ENCODE measurements at regions not wholly inside any gene's neighbourhood (a gene's known extent, or its start where the extent isn't known, plus 50 kb on each side); places are given as distances from the start of the nearest gene placed in this dataset.

DNA sequence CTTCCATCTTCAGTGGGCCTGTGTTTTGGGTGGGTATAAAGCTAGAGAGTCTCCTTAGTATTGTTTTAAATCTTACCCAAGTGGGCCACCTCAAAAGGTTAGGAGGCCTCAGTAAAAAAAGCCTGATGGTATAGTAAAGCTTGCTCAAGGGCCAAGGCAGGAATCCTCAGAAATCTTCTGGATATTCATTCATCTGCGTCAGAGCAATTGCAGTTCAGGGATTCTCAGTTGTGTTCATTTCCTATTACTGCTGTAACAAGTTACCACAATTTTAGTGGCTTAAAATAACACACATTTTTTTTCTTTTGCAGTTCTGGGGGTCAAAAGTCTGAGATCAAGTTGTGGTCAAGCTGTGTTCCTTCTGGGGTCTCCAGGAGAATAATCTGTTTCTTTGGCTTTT, 985.5 kb downstream of the TLE4 start:
- H3K36me3 Mint-ChIP-seq (ENCODE audit: low read depth) = peaks cover 9% of the 10 kb centered on the region
- no peaks in the 10 kb centered on the region for H3K4me1 Mint-ChIP-seq
- ATAC-seq (ENCODE audit: low read depth) (no peak), DNase-seq (no peak)
- H3K27me3 Mint-ChIP-seq = no peaks in the 10 kb centered on the region
- TF ChIP-seq, protein P1, sequence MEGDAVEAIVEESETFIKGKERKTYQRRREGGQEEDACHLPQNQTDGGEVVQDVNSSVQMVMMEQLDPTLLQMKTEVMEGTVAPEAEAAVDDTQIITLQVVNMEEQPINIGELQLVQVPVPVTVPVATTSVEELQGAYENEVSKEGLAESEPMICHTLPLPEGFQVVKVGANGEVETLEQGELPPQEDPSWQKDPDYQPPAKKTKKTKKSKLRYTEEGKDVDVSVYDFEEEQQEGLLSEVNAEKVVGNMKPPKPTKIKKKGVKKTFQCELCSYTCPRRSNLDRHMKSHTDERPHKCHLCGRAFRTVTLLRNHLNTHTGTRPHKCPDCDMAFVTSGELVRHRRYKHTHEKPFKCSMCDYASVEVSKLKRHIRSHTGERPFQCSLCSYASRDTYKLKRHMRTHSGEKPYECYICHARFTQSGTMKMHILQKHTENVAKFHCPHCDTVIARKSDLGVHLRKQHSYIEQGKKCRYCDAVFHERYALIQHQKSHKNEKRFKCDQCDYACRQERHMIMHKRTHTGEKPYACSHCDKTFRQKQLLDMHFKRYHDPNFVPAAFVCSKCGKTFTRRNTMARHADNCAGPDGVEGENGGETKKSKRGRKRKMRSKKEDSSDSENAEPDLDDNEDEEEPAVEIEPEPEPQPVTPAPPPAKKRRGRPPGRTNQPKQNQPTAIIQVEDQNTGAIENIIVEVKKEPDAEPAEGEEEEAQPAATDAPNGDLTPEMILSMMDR (IDR thresholded peaks at IDR 0.05) = no peak
- H3K27ac Mint-ChIP-seq = no peak overlapping the region
- peaks cover 5% of the 10 kb centered on the region for H3K9me3 Mint-ChIP-seq
- H3K4me3 Mint-ChIP-seq = no peak overlapping the region
- intact Hi-C loops (cut with micrococcal nuclease) = no loop called here
- ChIA-PET CTCF (no interaction called here), POLR2A (no interaction called here)

DNA sequence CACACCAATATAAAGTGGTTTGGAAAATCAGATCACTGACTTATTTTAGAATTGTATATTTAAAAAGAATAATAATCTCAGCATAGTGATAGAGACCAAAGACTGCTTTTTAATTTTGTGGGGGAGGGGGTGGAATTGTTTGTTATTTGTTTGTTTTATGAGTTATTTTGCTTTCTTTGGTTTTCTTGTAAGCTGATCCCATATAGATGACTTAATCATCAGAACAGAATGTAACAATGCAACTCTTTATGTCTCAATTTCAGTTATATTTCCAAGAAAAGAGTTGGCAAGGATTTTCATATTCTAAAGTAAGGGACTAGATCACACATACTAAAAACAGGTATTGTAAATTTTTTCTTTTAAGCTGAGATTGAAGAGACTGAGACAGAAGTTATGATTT, 984.9 kb downstream of the TLE4 start:
- DNase-seq (no peak), ATAC-seq (ENCODE audit: low read depth) (no peak)
- Mint-ChIP-seq H3K9me3 (peaks cover 2% of the 10 kb centered on the region), H3K4me3 (no peak overlapping the region), H3K27me3 (no peaks in the 10 kb centered on the region), H3K36me3 (ENCODE audit: low read depth) (peaks cover 5% of the 10 kb centered on the region), H3K27ac (no peak overlapping the region), H3K4me1 (no peaks in the 10 kb centered on the region)
- intact Hi-C loops (cut with micrococcal nuclease) = no loop called here
- CTCF ChIA-PET = no interaction called here
- TF ChIP-seq, protein P1 (IDR thresholded peaks at IDR 0.05) = no peak
- POLR2A ChIA-PET = no interaction called here

DNA sequence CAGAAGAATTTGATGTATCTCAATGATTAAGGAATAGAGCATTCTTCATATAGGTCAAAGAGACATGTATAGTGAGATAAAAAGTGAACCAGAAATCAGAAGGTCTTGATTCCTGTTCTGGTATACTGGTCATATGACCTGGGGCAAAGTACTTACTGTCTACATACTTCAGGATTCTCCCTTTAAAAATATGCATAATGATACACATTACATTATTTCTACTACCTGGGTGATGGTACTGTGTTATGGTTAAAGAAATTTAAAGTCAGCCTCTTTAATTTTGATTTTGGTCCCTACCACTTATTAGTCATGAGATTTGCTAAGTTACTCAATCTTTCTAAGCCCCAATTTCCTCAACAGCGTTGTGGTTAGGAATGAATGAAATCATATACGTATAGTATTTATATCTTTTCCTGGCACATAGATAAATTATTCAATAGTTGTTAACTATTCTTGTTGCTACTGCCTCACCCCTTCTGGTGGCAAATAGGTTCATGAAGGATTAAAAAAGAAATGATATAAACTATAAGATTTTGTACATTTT, 984.1 kb downstream of the TLE4 start:
- POLR2A ChIA-PET = no interaction called here
- Mint-ChIP-seq H3K36me3 (ENCODE audit: low read depth) (peaks cover 5% of the 10 kb centered on the region), H3K4me3 (no peak overlapping the region), H3K9me3 (peaks cover 2% of the 10 kb centered on the region), H3K27me3 (no peaks in the 10 kb centered on the region), H3K4me1 (no peaks in the 10 kb centered on the region), H3K27ac (no peak overlapping the region)
- DNase-seq (no peak), ATAC-seq (ENCODE audit: low read depth) (no peak)
- intact Hi-C loops (cut with micrococcal nuclease) = no loop called here
- TF ChIP-seq, protein P1 (IDR thresholded peaks at IDR 0.05) = no peak
- CTCF ChIA-PET = no interaction called here

DNA sequence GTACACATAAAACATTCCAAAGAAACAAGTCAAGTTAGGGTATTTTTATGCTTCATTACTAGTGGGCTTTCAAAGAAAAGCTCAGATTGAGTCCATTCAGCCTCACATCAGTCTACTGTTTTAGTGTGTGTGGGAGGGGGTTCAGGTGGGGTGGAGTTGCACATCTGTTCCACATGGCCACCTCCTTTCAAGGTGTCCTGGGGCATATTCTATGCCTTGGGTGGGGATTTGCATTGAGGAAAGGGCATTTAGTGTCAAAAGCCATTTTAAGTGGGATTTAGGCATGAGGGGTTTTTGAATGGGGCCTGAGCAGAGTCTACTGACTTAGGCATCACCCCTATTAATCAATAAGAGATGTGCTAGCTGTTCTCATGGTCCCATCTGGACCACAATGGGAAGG, 983.1 kb downstream of the TLE4 start:
- Mint-ChIP-seq H3K4me1 (no peaks in the 10 kb centered on the region), H3K27me3 (no peaks in the 10 kb centered on the region), H3K4me3 (no peak overlapping the region), H3K27ac (no peak overlapping the region), H3K9me3 (peaks cover 2% of the 10 kb centered on the region), H3K36me3 (ENCODE audit: low read depth) (peaks cover 5% of the 10 kb centered on the region)
- intact Hi-C loops (cut with micrococcal nuclease) = no loop called here
- ATAC-seq (ENCODE audit: low read depth) (no peak), DNase-seq (no peak)
- CTCF ChIA-PET = interaction anchor here (0.8 kb wide), 1 partner anchor 11 kb away, joined by 3 read pairs; no protein-coding TSS in a partner anchor
- TF ChIP-seq, protein P1 (IDR thresholded peaks at IDR 0.05) = no peak
- POLR2A ChIA-PET = no interaction called here

DNA sequence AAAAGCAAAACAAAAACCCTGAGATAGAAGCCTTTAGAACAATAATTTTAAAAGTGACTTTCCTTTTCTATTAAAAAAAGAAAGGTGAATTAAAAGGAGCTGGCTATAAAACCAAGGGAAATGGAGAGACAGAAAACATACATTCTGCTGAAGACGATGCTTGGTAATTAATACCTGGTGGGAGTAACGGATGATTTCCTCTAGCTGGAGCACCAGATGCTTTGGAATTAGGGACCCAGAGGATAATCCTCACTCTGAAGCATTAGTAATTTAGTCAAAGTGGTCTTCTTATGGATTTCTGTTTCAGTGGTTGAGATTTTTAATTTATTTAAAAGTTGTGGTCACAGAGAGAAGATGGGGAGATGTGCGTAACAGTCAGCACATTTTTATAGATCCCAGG, 982.5 kb downstream of the TLE4 start:
- H3K36me3 Mint-ChIP-seq (ENCODE audit: low read depth) = peaks cover 5% of the 10 kb centered on the region
- H3K4me1 Mint-ChIP-seq = no peaks in the 10 kb centered on the region
- no peaks in the 10 kb centered on the region for H3K27me3 Mint-ChIP-seq
- POLR2A ChIA-PET = no interaction called here
- DNase-seq (no peak), ATAC-seq (ENCODE audit: low read depth) (no peak)
- no peak overlapping the region for H3K27ac Mint-ChIP-seq
- peaks cover 2% of the 10 kb centered on the region for H3K9me3 Mint-ChIP-seq
- CTCF ChIA-PET = interaction anchor here (0.8 kb wide), 1 partner anchor 10 kb away, joined by 3 read pairs; no protein-coding TSS in a partner anchor
- intact Hi-C loops (cut with micrococcal nuclease) = no loop called here
- no peak overlapping the region for H3K4me3 Mint-ChIP-seq
- TF ChIP-seq, protein P1 (IDR thresholded peaks at IDR 0.05) = no peak

Measured in activated B cell treated with CpG ODN at 0.5 μM for 24 hours (primary cell).